CD14-positive monocyte (primary cell): ENCODE measurements at regions not wholly inside any gene's neighbourhood (a gene's known extent, or its start where the extent isn't known, plus 50 kb on each side); places are given as distances from the start of the nearest gene placed in this dataset.

Source experiments
- DNase-seq, 3 donors: peaks; one replicate each; pipeline ENCODE4 v3.0.0-alpha.2; 2011 to 2022
- H2AFZ ChIP-seq: 2 replicates; pipeline ENCODE4 v1.6.0; 2012; ENCODE audit warnings: mild to moderate bottlenecking, low read depth, low read length, inconsistent platforms; ENCODE audit not compliant: insufficient read depth, poor library complexity, severe bottlenecking
- H3K27ac ChIP-seq, 2 donors: 1 replicate in 1 of 2; 2 replicates in 1 of 2; pipeline ENCODE4 v1.5.1; 2012 to 2013; ENCODE audit warnings: low read length in 2 of 2, control low read depth in 1 of 2, inconsistent platforms in 1 of 2, low read depth in 1 of 2, mild to moderate bottlenecking in 1 of 2
- H3K27me3 ChIP-seq, 2 donors: one replicate each; pipeline versions ENCODE4 v1.6.0 to v1.6.1; 2011 to 2013; ENCODE audit warnings: low read length in 2 of 2; ENCODE audit not compliant: control insufficient read depth in 2 of 2, insufficient read depth in 2 of 2
- H3K36me3 ChIP-seq, 2 donors: replicated peaks in 1 of 2; 1 replicate in 1 of 2; 2 replicates in 1 of 2; pipeline versions ENCODE4 v1.5.1 to v1.6.1; 2012 to 2013; ENCODE audit warnings: low read length in 2 of 2, control low read depth in 1 of 2, inconsistent platforms in 1 of 2, mild to moderate bottlenecking in 1 of 2; ENCODE audit not compliant: insufficient read depth in 2 of 2, control insufficient read depth in 1 of 2
- H3K4me1 ChIP-seq, 2 donors: 1 replicate in 1 of 2; 2 replicates in 1 of 2; pipeline versions ENCODE4 v1.5.1 to v1.6.1; 2012 to 2013; ENCODE audit warnings: low read length in 2 of 2, control low read depth in 1 of 2, inconsistent platforms in 1 of 2, mild to moderate bottlenecking in 1 of 2, moderate library complexity in 1 of 2; ENCODE audit not compliant: insufficient read depth in 2 of 2, control insufficient read depth in 1 of 2
- H3K4me2 ChIP-seq: replicated peaks from 2 replicates; pipeline ENCODE3; 2012; ENCODE audit warnings: low read length, moderate library complexity, mild to moderate bottlenecking; ENCODE audit not compliant: poor library complexity, severe bottlenecking; ENCODE audit errors: extremely low read depth
- H3K4me3 ChIP-seq, 3 experiments: fragments of 200-600 bp in 1 of 3; sonication (generic) in 1 of 3; replicated peaks in 1 of 3; 1 replicate in 2 of 3; 2 replicates in 1 of 3; pipeline ENCODE4 v1.5.1; 2011 to 2013; ENCODE audit warnings: low read length in 3 of 3, mild to moderate bottlenecking in 3 of 3, control low read depth in 2 of 3, low read depth in 2 of 3, inconsistent platforms in 1 of 3, moderate library complexity in 1 of 3
- H3K79me2 ChIP-seq: 2 replicates; pipeline ENCODE4 v1.6.0; 2012; ENCODE audit warnings: mild to moderate bottlenecking, control low read depth, inconsistent platforms, low read length, moderate library complexity; ENCODE audit not compliant: insufficient read depth
- H3K9ac ChIP-seq: 2 replicates; pipeline ENCODE4 v1.6.0; 2017; ENCODE audit warnings: low read length, mild to moderate bottlenecking; ENCODE audit not compliant: insufficient read depth, poor library complexity, severe bottlenecking
- H3K9me3 ChIP-seq, 2 donors: replicated peaks in 1 of 2; 1 replicate in 1 of 2; 2 replicates in 1 of 2; pipeline versions ENCODE4 v1.5.1 to v1.6.1; 2012 to 2013; ENCODE audit warnings: low read length in 2 of 2, control low read depth in 1 of 2; ENCODE audit not compliant: control insufficient read depth in 1 of 2, insufficient read depth in 1 of 2
- H4K20me1 ChIP-seq: 2 replicates; pipeline ENCODE4 v1.6.0; 2012; ENCODE audit warnings: mild to moderate bottlenecking, low read length, control low read depth, moderate library complexity; ENCODE audit not compliant: insufficient read depth
- H3K27ac Mint-ChIP-seq, 7 donors: one replicate each; pipeline ENCODE4 v1.8.0; 2020; ENCODE audit warnings: mild to moderate bottlenecking in 7 of 7, mixed read lengths in 7 of 7, moderate library complexity in 6 of 7, inconsistent platforms in 2 of 7
- H3K27me3 Mint-ChIP-seq, 3 donors: one replicate each; pipeline ENCODE4 v1.8.0; 2021 to 2022; ENCODE audit warnings: low read depth in 3 of 3, mild to moderate bottlenecking in 3 of 3, mixed read lengths in 3 of 3, moderate library complexity in 3 of 3, inconsistent platforms in 1 of 3
- H3K36me3 Mint-ChIP-seq, 2 donors: one replicate each; pipeline ENCODE4 v1.8.0; 2020; ENCODE audit warnings: mixed read lengths in 2 of 2, inconsistent platforms in 1 of 2, mild to moderate bottlenecking in 1 of 2
- H3K4me1 Mint-ChIP-seq: one replicate; pipeline ENCODE4 v1.8.0; 2020; ENCODE audit warnings: mild to moderate bottlenecking, mixed read lengths
- H3K4me3 Mint-ChIP-seq, 2 donors: one replicate each; pipeline ENCODE4 v1.8.0; 2020; ENCODE audit warnings: mild to moderate bottlenecking in 2 of 2, mixed read lengths in 2 of 2, moderate library complexity in 1 of 2
- H3K9me3 Mint-ChIP-seq, 7 donors: one replicate each; pipeline ENCODE4 v1.8.0; 2020 to 2022; ENCODE audit warnings: mixed read lengths in 7 of 7, mild to moderate bottlenecking in 6 of 7, moderate library complexity in 6 of 7, inconsistent platforms in 2 of 7
- WGBS: methylation state at CpG from one replicate; pipeline ENCODE4 v1.1.5; 2013; ENCODE audit warnings: missing lambda C conversion rate; ENCODE audit not compliant: insufficient coverage; 5-methylcytosine and 5-hydroxymethylcytosine counted together
- intact Hi-C, 2 donors: fragments of 100-400 bp; cut with micrococcal nuclease; formaldehyde crosslinking; loops; one replicate each; pipeline versions ENCODE4 v1.15.0 to v1.15.1; 2023
- TF ChIP-seq, protein P1 (sequence below): fragments of 200-600 bp; IDR thresholded peaks from one replicate; pipeline ENCODE4 v1.8.0; 2022; ENCODE audit warnings: antibody characterized with exemption, mild to moderate bottlenecking

GRCh38 chr20:60253471-60253870 lies 295.2 kb downstream of the CDH26 start:
- H3K36me3 ChIP-seq, result no peaks in the 10 kb centered on the region
- no peak overlapping the region for H3K4me3 ChIP-seq
- Mint-ChIP-seq H3K9me3 (peaks cover 0 to 3% (median 0%) of the 10 kb centered on the region in 7 donors), H3K4me3 (no peak overlapping the region), H3K4me1 (no peaks in the 10 kb centered on the region), H3K36me3 (peaks cover 7 to 9% of the 10 kb centered on the region in 2 donors), H3K27me3 (peaks cover 0 to 2% (median 0%) of the 10 kb centered on the region in 3 donors), H3K27ac (no peak overlapping the region)
- H4K20me1 ChIP-seq, result no peaks in the 10 kb centered on the region
- intact Hi-C loops, result loop anchor here in 1 of 2 donors (10.0 kb wide), 1 partner anchor 109 kb away; no protein-coding TSS in a partner anchor
- no peak overlapping the region for H3K4me2 ChIP-seq
- H3K79me2 ChIP-seq, result no peaks in the 10 kb centered on the region
- no peak for DNase-seq
- no peaks in the 10 kb centered on the region for H3K27me3 ChIP-seq
- TF ChIP-seq, protein P1, sequence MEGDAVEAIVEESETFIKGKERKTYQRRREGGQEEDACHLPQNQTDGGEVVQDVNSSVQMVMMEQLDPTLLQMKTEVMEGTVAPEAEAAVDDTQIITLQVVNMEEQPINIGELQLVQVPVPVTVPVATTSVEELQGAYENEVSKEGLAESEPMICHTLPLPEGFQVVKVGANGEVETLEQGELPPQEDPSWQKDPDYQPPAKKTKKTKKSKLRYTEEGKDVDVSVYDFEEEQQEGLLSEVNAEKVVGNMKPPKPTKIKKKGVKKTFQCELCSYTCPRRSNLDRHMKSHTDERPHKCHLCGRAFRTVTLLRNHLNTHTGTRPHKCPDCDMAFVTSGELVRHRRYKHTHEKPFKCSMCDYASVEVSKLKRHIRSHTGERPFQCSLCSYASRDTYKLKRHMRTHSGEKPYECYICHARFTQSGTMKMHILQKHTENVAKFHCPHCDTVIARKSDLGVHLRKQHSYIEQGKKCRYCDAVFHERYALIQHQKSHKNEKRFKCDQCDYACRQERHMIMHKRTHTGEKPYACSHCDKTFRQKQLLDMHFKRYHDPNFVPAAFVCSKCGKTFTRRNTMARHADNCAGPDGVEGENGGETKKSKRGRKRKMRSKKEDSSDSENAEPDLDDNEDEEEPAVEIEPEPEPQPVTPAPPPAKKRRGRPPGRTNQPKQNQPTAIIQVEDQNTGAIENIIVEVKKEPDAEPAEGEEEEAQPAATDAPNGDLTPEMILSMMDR, result no peak
- no peak overlapping the region for H2AFZ ChIP-seq
- H3K27ac ChIP-seq, result no peak overlapping the region
- no peak overlapping the region for H3K9ac ChIP-seq
- H3K4me1 ChIP-seq, result no peaks in the 10 kb centered on the region
- 93% methylated on average over 3 of the region's 6 CpGs for WGBS
- H3K9me3 ChIP-seq, result no peaks in the 10 kb centered on the region

DNA sequence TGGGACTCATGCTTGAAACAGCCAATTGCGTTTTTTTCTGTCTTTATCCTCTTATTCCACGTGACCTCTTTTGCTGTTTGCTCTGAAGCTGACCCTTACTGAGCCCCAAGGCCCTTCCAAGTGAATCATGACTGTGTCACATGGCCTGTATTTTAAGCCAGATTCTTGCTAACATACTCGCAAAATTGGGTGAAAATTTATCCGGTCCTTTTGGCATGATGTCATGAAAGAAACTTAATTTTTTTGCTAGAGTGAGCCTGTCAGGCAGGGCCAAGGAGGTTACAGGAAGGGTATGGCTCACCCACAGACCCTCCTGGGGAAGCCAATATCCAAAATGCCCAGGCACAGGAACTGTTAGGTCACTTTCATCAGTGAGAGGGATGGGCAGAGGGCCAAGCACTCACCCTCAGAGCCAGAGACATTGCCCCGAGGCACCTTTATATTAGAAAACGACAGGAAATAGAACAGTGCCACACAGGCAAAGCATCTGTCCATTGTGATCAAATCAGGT lies 296.7 kb downstream of the CDH26 start:
- Histone ChIP-seq H3K79me2 (no peaks in the 10 kb centered on the region), H3K4me1 (no peaks in the 10 kb centered on the region), H3K36me3 (no peaks in the 10 kb centered on the region), H3K9me3 (no peaks in the 10 kb centered on the region), H2AFZ (no peak overlapping the region), H3K4me2 (no peak overlapping the region), H3K27ac (no peak overlapping the region), H3K4me3 (no peak overlapping the region), H3K27me3 (no peaks in the 10 kb centered on the region), H3K9ac (no peak overlapping the region), H4K20me1 (no peaks in the 10 kb centered on the region)
- 80% methylated on average over 5 of the region's 6 CpGs for WGBS
- H3K4me3 Mint-ChIP-seq, result no peak overlapping the region
- TF ChIP-seq, protein P1, result no peak
- peaks cover 0 to 2% (median 0%) of the 10 kb centered on the region in 3 donors for H3K27me3 Mint-ChIP-seq
- peaks cover 5 to 6% of the 10 kb centered on the region in 2 donors for H3K36me3 Mint-ChIP-seq
- peaks cover 0 to 3% (median 0%) of the 10 kb centered on the region in 7 donors for H3K9me3 Mint-ChIP-seq
- H3K4me1 Mint-ChIP-seq, result no peaks in the 10 kb centered on the region
- DNase-seq, result no peak
- peak overlapping the region in 1 of 7 donors; percentile 27 for H3K27ac Mint-ChIP-seq
- intact Hi-C loops, result loop anchor here in 1 of 2 donors (10.0 kb wide), 1 partner anchor 110 kb away; no protein-coding TSS in a partner anchor
